Peyer's patch (tissue), 4 donors: ENCODE measurements at regions not wholly inside any gene's neighbourhood (a gene's known extent, or its start where the extent isn't known, plus 50 kb on each side); places are given as distances from the start of the nearest gene placed in this dataset.
A peak's percentile ranks its signal among the peaks of the same experiment; 100 is the strongest.

Source experiments
- POLR2A ChIP-seq, 2 donors: fragments of 450-650 bp; IDR thresholded peaks; one replicate each; pipeline ENCODE4 v1.5.1; 2017; ENCODE audit warnings: antibody characterized with exemption in 2 of 2, mild to moderate bottlenecking in 2 of 2, moderate library complexity in 2 of 2
- TF ChIP-seq, protein P1 (sequence below), 6 experiments: fragments of 450-650 bp in 4 of 6; fragments of 200-600 bp in 2 of 6; sonication (generic) in 1 of 6; IDR thresholded peaks; one replicate each; pipeline ENCODE4 v1.5.1; 2017 to 2019; ENCODE audit warnings: antibody characterized with exemption in 6 of 6, mild to moderate bottlenecking in 3 of 6, moderate library complexity in 1 of 6

DNA sequence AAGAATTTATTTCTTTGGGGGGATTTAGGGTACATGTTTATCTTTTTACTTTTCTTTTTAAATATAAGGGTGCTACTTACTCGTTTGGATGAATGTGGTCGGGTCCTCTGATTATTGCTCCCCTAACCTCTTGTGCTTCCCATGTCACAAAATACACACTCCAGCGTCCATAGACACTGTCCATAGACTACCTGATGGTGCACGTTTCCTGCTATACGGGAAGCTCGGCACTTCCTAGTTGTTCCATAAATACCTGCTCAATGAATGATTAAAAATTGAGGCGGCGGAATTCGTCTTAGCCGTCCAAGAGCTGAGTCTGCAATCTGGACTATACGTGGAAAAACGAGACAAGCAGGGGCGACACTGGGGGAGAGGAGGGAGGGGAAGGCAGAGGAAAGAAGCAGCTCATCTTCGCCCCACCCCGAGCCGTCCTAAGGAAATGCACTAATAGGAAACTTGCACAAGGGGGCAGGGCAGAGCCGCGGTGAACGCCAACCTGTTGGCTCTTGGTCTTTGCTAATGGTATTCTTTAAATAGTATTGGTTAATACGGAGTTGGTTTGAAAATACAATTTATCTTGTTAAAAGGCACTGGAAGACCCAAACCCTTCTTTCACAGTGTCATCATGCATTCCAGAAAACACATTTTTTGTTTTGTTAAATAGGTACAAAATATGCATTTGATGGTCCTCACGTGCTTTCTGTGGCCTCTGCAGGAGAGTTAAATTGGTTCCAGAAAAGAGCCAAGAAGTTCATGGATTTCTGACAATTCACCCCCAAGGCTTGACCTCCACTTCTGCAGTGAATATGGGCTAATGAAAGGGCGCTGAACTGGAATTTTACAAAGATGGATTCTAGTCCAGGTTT, 73.0 kb upstream of the KCTD1 start:
- TF ChIP-seq, protein P1, sequence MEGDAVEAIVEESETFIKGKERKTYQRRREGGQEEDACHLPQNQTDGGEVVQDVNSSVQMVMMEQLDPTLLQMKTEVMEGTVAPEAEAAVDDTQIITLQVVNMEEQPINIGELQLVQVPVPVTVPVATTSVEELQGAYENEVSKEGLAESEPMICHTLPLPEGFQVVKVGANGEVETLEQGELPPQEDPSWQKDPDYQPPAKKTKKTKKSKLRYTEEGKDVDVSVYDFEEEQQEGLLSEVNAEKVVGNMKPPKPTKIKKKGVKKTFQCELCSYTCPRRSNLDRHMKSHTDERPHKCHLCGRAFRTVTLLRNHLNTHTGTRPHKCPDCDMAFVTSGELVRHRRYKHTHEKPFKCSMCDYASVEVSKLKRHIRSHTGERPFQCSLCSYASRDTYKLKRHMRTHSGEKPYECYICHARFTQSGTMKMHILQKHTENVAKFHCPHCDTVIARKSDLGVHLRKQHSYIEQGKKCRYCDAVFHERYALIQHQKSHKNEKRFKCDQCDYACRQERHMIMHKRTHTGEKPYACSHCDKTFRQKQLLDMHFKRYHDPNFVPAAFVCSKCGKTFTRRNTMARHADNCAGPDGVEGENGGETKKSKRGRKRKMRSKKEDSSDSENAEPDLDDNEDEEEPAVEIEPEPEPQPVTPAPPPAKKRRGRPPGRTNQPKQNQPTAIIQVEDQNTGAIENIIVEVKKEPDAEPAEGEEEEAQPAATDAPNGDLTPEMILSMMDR (IDR thresholded peaks at IDR 0.05): peak in 4 of 6 experiments; percentile 26 to 43 (median 38)
- no peak for TF ChIP-seq POLR2A (IDR thresholded peaks at IDR 0.05)
